A549 (cell line): ENCODE measurements at regions not wholly inside any gene's neighbourhood (a gene's known extent, or its start where the extent isn't known, plus 50 kb on each side); places are given as distances from the start of the nearest gene placed in this dataset.
A peak's percentile ranks its signal among the peaks of the same experiment; 100 is the strongest.

Experiments used
- ATAC-seq, 2 experiments: fragments of 200-7000 bp in 1 of 2; fragments of >200 bp in 1 of 2; cut with Nextera tagmentation in 1 of 2; cut with Tn5 transposase in 1 of 2; 3 replicates each; pipeline versions ENCODE4 v1.8.0 to v1.9.1; 2018 to 2020; ENCODE audit warnings: mild to moderate bottlenecking in 1 of 2, moderate library complexity in 1 of 2
- CTCF ChIA-PET: fragments of 300-600 bp; sonication (Branson Sonifier 250); formaldehyde crosslinking; extraction: SDS; loops from one replicate; lab custom pipeline; 2021; ENCODE audit warnings: antibody characterized with exemption, inconsistent platforms; lab: Yijun Ruan, JAX
- POLR2A ChIA-PET: fragments of 350-600 bp; formaldehyde crosslinking; extraction: SDS; loops from one replicate; lab custom pipeline; 2021; ENCODE audit warnings: antibody characterized with exemption, inconsistent platforms; lab: Yijun Ruan, JAX
- DNase-seq, 2 experiments: peaks; one replicate each; pipeline versions ENCODE4 v3.0.0 to v3.0.0-alpha.2; 2011 to 2016; ENCODE audit warnings: low read depth in 1 of 2, low spot score in 1 of 2
- FAIRE-seq: peaks from 2 replicates; lab custom pipeline; 2011; peaks lifted over from hg19 to GRCh38; lab: Jason Lieb, UNC
- H3K27ac ChIP-seq, 2 experiments: fragments of >200 bp; sonication (Bioruptor Twin); formaldehyde crosslinking; 3 replicates each; pipeline ENCODE4 v1.5.1; 2016 to 2017
- H3K4me1 ChIP-seq: fragments of >200 bp; sonication (Bioruptor Twin); formaldehyde crosslinking; 3 replicates; pipeline ENCODE4 v1.6.1; 2016
- H3K4me2 ChIP-seq: fragments of >200 bp; sonication (Bioruptor Twin); formaldehyde crosslinking; 3 replicates; pipeline ENCODE4 v1.6.1; 2016
- H3K4me3 ChIP-seq: fragments of >200 bp; sonication (Bioruptor Twin); formaldehyde crosslinking; 3 replicates; pipeline ENCODE4 v1.5.1; 2016
- H3K9me3 ChIP-seq: fragments of >200 bp; sonication (Bioruptor Twin); formaldehyde crosslinking; 3 replicates; pipeline ENCODE4 v1.6.1; 2016
- BHLHE40 ChIP-seq: IDR thresholded peaks from 2 replicates; pipeline ENCODE4 v1.6.1; 2012; ENCODE audit warnings: low read depth, low read length, inconsistent platforms
- CBX2 ChIP-seq: fragments of 200-600 bp; sonication (generic); IDR thresholded peaks from 2 replicates; pipeline ENCODE4 v1.6.1; 2016; ENCODE audit warnings: low read depth, mild to moderate bottlenecking, borderline replicate concordance
- CBX8 ChIP-seq: fragments of 200-600 bp; sonication (generic); IDR thresholded peaks from 2 replicates; pipeline ENCODE4 v1.6.1; 2016
- CEBPB ChIP-seq, 2 experiments: fragments of >200 bp in 1 of 2; sonication (Bioruptor Twin) in 1 of 2; formaldehyde crosslinking in 1 of 2; IDR thresholded peaks; 2 replicates each; pipeline ENCODE4 v1.6.1; 2012 to 2016
- CHD2 ChIP-seq: fragments of 150-350 bp; IDR thresholded peaks from 2 replicates; pipeline ENCODE4 v1.6.1; 2014; ENCODE audit warnings: low read length; ENCODE audit not compliant: partially characterized antibody
- EHMT2 ChIP-seq: fragments of 200-600 bp; sonication (generic); IDR thresholded peaks from 2 replicates; pipeline ENCODE4 v1.6.1; 2016; ENCODE audit warnings: antibody characterized with exemption, low read depth, mild to moderate bottlenecking, moderate library complexity
- FOSB ChIP-seq: fragments of 250-450 bp; sonication (Bioruptor Pico); IDR thresholded peaks from 2 replicates; pipeline ENCODE4 v1.5.0; 2020; ENCODE audit warnings: mild to moderate bottlenecking, moderate library complexity
- FOXS1 ChIP-seq: fragments of 250-450 bp; sonication (Bioruptor Pico); IDR thresholded peaks from 2 replicates; pipeline ENCODE4 v1.5.0; 2020; ENCODE audit warnings: mild to moderate bottlenecking, moderate library complexity
- GATA3 ChIP-seq: IDR thresholded peaks from 2 replicates; pipeline ENCODE4 v1.6.1; 2012; ENCODE audit warnings: borderline replicate concordance
- JUNB ChIP-seq: fragments of >200 bp; sonication (Bioruptor Twin); formaldehyde crosslinking; IDR thresholded peaks from 2 replicates; pipeline ENCODE4 v1.6.1; 2016
- KDM5A ChIP-seq: fragments of 200-600 bp; sonication (generic); IDR thresholded peaks from 2 replicates; pipeline ENCODE4 v1.6.1; 2016; ENCODE audit warnings: antibody characterized with exemption, mild to moderate bottlenecking
- MAFK ChIP-seq: fragments of 450-650 bp; IDR thresholded peaks from 2 replicates; pipeline ENCODE4 v1.6.1; 2014; ENCODE audit not compliant: partially characterized antibody
- NPAS2 ChIP-seq: fragments of 250-450 bp; sonication (Bioruptor Pico); IDR thresholded peaks from 2 replicates; pipeline ENCODE4 v1.8.0; 2022; ENCODE audit warnings: mild to moderate bottlenecking, moderate library complexity, borderline replicate concordance
- RFX5 ChIP-seq: fragments of 450-650 bp; IDR thresholded peaks from 2 replicates; pipeline ENCODE4 v1.7.1; 2014; ENCODE audit warnings: antibody characterized with exemption, mild to moderate bottlenecking, moderate library complexity
- SREBF2 ChIP-seq: fragments of 450-650 bp; IDR thresholded peaks from 2 replicates; pipeline ENCODE4 v1.6.1; 2014; ENCODE audit warnings: mild to moderate bottlenecking, moderate library complexity
- TP53 ChIP-seq: fragments of 250-450 bp; sonication (Bioruptor Pico); IDR thresholded peaks from 2 replicates; pipeline ENCODE4 v1.5.0; 2021; ENCODE audit warnings: mild to moderate bottlenecking, moderate library complexity
- ZC3H11A ChIP-seq: fragments of 450-650 bp; IDR thresholded peaks from 2 replicates; pipeline ENCODE4 v1.6.1; 2014; ENCODE audit warnings: antibody characterized with exemption, mild to moderate bottlenecking
- WGBS: methylation state at CpG from one replicate; pipeline ENCODE4 v1.1.6; 2017; ENCODE audit errors: missing lambda C conversion rate; 5-methylcytosine and 5-hydroxymethylcytosine counted together
- TF ChIP-seq, protein P1 (sequence below): IDR thresholded peaks from 2 replicates; pipeline ENCODE4 v1.6.1; 2012
- TF ChIP-seq, protein P2 (sequence below): fragments of >200 bp; sonication (Bioruptor Twin); formaldehyde crosslinking; IDR thresholded peaks from 2 replicates; pipeline ENCODE4 v1.6.1; 2016
- TF ChIP-seq, protein P3 (sequence below): fragments of >200 bp; sonication (Bioruptor Twin); formaldehyde crosslinking; IDR thresholded peaks from 3 replicates; pipeline ENCODE4 v1.5.1; 2016
- TF ChIP-seq, protein P4 (sequence below): IDR thresholded peaks from 2 replicates; pipeline ENCODE4 v1.6.1; 2012
- TF ChIP-seq, protein P5 (sequence below): fragments of 250-450 bp; sonication (Bioruptor Pico); IDR thresholded peaks from 2 replicates; pipeline ENCODE4 v1.5.0; 2021; ENCODE audit warnings: mild to moderate bottlenecking, moderate library complexity, borderline replicate concordance

DNA sequence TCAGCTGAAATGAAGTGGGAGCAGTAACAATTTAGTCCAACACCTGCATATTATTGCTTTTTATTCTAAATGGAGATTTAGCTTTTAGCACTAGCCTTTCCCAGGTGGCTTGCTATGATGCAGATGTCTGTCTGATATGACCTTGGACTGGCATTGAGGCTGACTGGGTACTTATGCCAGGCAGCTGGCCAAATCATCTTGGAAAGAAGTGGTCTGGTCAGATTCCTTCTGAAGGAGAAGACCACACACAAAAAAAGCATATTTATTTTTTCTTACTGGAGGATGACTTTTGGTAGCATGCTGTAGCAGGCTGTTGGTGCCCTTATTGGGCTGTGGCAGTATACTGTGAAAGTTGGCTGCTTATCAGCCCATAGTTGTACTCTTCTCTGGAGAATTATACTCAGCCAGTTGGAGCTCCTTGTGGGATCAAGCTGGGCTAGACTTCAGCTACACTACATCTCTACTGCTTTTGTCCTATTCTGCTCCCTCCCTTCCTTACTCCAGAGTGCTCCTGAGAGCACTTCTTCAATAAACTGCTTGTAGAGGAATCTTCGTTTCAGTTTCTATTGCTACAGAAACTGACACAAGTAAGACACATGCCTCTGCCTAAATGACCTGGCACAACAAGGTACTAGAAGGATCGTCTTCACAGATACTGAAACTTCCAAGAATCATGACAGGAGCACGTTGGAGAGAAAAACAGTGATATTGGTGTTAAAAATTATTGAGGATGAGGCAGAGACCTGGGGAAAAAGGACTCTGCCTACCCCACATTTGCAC lies 196.8 kb upstream of the RPS6KA3 start:
- H3K4me2 ChIP-seq = no peak overlapping the region
- no peak overlapping the region for H3K4me3 ChIP-seq
- no peaks in the 10 kb centered on the region for H3K9me3 ChIP-seq
- 0 out of 3 replicates have a peak, but pooled peaks cover 5% of the 10 kb centered on the region for H3K4me1 ChIP-seq
- POLR2A ChIA-PET = no interaction called here
- H3K27ac ChIP-seq = no peak overlapping the region
- CTCF ChIA-PET = interaction anchor here (0.8 kb wide), 1 partner anchor 21 kb away, joined by 3 read pairs; no protein-coding TSS in a partner anchor
- TF ChIP-seq CBX2 (no peak), FOXS1 (CRISPR knock-in tag) (no peak), CHD2 (no peak), MAFK (no peak), RFX5 (no peak), GATA3 (no peak), BHLHE40 (no peak), ZC3H11A (no peak), TP53 (CRISPR knock-in tag) (no peak), NPAS2 (CRISPR knock-in tag) (no peak), CBX8 (no peak), KDM5A (no peak)
- TF ChIP-seq, protein P1, sequence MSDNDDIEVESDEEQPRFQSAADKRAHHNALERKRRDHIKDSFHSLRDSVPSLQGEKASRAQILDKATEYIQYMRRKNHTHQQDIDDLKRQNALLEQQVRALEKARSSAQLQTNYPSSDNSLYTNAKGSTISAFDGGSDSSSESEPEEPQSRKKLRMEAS = no peak
- TF ChIP-seq, protein P2, sequence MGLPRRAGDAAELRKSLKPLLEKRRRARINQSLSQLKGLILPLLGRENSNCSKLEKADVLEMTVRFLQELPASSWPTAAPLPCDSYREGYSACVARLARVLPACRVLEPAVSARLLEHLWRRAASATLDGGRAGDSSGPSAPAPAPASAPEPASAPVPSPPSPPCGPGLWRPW = no peak
- TF ChIP-seq, protein P3, sequence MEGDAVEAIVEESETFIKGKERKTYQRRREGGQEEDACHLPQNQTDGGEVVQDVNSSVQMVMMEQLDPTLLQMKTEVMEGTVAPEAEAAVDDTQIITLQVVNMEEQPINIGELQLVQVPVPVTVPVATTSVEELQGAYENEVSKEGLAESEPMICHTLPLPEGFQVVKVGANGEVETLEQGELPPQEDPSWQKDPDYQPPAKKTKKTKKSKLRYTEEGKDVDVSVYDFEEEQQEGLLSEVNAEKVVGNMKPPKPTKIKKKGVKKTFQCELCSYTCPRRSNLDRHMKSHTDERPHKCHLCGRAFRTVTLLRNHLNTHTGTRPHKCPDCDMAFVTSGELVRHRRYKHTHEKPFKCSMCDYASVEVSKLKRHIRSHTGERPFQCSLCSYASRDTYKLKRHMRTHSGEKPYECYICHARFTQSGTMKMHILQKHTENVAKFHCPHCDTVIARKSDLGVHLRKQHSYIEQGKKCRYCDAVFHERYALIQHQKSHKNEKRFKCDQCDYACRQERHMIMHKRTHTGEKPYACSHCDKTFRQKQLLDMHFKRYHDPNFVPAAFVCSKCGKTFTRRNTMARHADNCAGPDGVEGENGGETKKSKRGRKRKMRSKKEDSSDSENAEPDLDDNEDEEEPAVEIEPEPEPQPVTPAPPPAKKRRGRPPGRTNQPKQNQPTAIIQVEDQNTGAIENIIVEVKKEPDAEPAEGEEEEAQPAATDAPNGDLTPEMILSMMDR = no peak
- TF ChIP-seq, protein P4, sequence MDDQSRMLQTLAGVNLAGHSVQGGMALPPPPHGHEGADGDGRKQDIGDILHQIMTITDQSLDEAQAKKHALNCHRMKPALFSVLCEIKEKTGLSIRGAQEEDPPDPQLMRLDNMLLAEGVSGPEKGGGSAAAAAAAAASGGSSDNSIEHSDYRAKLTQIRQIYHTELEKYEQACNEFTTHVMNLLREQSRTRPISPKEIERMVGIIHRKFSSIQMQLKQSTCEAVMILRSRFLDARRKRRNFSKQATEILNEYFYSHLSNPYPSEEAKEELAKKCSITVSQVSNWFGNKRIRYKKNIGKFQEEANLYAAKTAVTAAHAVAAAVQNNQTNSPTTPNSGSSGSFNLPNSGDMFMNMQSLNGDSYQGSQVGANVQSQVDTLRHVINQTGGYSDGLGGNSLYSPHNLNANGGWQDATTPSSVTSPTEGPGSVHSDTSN = no peak
- FAIRE-seq (peak; percentile 80), DNase-seq (no peak), ATAC-seq (no peak)
- 42% methylated on average over 3 of the region's 3 CpGs for WGBS

DNA sequence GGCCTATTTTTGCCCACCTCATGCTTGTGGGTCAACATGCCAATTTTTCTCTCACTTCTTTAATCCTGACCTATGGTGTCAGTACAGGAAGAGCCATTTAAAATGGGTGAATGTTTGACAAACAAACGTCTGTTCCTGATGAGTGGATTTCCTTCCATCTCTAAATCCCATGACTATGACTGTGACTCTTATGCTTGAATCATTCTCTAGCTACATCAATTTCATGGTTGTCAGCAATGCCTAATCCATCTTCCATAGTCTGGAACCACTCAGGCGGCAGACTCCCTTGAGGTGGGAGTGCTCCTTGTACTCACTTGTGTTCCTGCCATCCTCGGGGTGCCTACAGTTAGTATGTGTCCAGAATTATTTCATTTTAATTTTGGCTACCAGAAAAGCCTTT lies 194.9 kb upstream of the RPS6KA3 start:
- ChIA-PET CTCF (no interaction called here), POLR2A (no interaction called here)
- H3K27ac ChIP-seq = no peak overlapping the region
- FAIRE-seq = peak; percentile 92
- WGBS = 38% methylated on average over 3 of the region's 3 CpGs
- peak in 1 of 2 experiments; percentile 1 for DNase-seq
- H3K4me2 ChIP-seq = no peak overlapping the region
- TF ChIP-seq EHMT2 (no peak), KDM5A (no peak), SREBF2 (no peak), JUNB (no peak), FOSB (CRISPR knock-in tag) (no peak), CEBPB (IDR thresholded peaks at IDR 0.05) (no peak)
- TF ChIP-seq, protein P5, sequence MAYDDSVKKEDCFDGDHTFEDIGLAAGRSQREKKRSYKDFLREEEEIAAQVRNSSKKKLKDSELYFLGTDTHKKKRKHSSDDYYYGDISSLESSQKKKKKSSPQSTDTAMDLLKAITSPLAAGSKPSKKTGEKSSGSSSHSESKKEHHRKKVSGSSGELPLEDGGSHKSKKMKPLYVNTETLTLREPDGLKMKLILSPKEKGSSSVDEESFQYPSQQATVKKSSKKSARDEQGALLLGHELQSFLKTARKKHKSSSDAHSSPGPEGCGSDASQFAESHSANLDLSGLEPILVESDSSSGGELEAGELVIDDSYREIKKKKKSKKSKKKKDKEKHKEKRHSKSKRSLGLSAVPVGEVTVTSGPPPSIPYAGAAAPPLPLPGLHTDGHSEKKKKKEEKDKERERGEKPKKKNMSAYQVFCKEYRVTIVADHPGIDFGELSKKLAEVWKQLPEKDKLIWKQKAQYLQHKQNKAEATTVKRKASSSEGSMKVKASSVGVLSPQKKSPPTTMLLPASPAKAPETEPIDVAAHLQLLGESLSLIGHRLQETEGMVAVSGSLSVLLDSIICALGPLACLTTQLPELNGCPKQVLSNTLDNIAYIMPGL (CRISPR knock-in tag) = no peak
- H3K4me3 ChIP-seq = no peak overlapping the region
- H3K9me3 ChIP-seq = no peaks in the 10 kb centered on the region
- 0 out of 3 replicates have a peak, but pooled peaks cover 5% of the 10 kb centered on the region for H3K4me1 ChIP-seq
- no peak for ATAC-seq
